ENCODE measurements at regions not wholly inside any gene's neighbourhood (a gene's known extent, or its start where the extent isn't known, plus 50 kb on each side); places are given as distances from the start of the nearest gene placed in this dataset.

- Histone ChIP-seq H2BK5ac (ENCODE audit: low read depth, low read length, poor library complexity) (no peak overlapping the region), H3K27ac (ENCODE audit: low read depth, low read length) (no peak overlapping the region), H3K9ac (ENCODE audit: low read length) (no peak overlapping the region), H2AK5ac (ENCODE audit: low read length) (no peak overlapping the region), H3K9me3 (ENCODE audit: insufficient read depth, low read depth, low read length) (no peaks in the 10 kb centered on the region), H3K79me2 (ENCODE audit: control insufficient read depth, insufficient read depth, low read length, poor library complexity) (no peaks in the 10 kb centered on the region), H3K4me1 (ENCODE audit: control insufficient read depth in 1 of 2, insufficient read depth in 2 of 2, low read length in 2 of 2) (no peaks in the 10 kb centered on the region), H3K36me3 (ENCODE audit: control insufficient read depth in 1 of 2, insufficient read depth in 2 of 2, low read length in 2 of 2) (no peaks in the 10 kb centered on the region), H2AFZ (ENCODE audit: insufficient read depth, low read length, poor library complexity) (no peak overlapping the region), H3K4me2 (ENCODE audit: low read length) (no peak overlapping the region), H4K8ac (ENCODE audit: low read depth, low read length) (no peak overlapping the region), H3K14ac (ENCODE audit: low read length) (no peak overlapping the region), H3K23ac (ENCODE audit: low read length) (no peak overlapping the region), H3K27me3 (ENCODE audit: insufficient read depth, low read length) (no peaks in the 10 kb centered on the region), H4K12ac (ENCODE audit: low read depth, low read length) (no peak overlapping the region), H2BK12ac (ENCODE audit: low read length) (no peak overlapping the region), H3K18ac (ENCODE audit: low read length) (no peak overlapping the region), H3K4me3 (ENCODE audit: low read depth, low read length) (no peak overlapping the region), H3K79me1 (ENCODE audit: low read length) (no peaks in the 10 kb centered on the region), H3K4ac (ENCODE audit: low read depth, low read length) (no peak overlapping the region), H2BK120ac (ENCODE audit: insufficient read depth, low read length, poor library complexity) (no peak overlapping the region), H4K91ac (ENCODE audit: low read depth, low read length) (no peak overlapping the region)
- DNase-seq: no peak
- no CpG with 5 or more reads among the region's 7 CpGs for WGBS (ENCODE audit: extremely low coverage, insufficient coverage, insufficient read length)
These were observed 91.9 kb upstream of the ALKAL2 start for GRCh38 chr2:379778-380177.

- H3K18ac ChIP-seq (ENCODE audit: low read length): no peak overlapping the region
- no peaks in the 10 kb centered on the region for H3K9me3 ChIP-seq (ENCODE audit: insufficient read depth, low read depth, low read length)
- no peak overlapping the region for H2AFZ ChIP-seq (ENCODE audit: insufficient read depth, low read length, poor library complexity)
- H3K4ac ChIP-seq (ENCODE audit: low read depth, low read length): no peak overlapping the region
- H2BK120ac ChIP-seq (ENCODE audit: insufficient read depth, low read length, poor library complexity): no peak overlapping the region
- H3K79me1 ChIP-seq (ENCODE audit: low read length): no peaks in the 10 kb centered on the region
- H4K12ac ChIP-seq (ENCODE audit: low read depth, low read length): no peak overlapping the region
- no peak overlapping the region for H3K4me3 ChIP-seq (ENCODE audit: low read depth, low read length)
- H2AK5ac ChIP-seq (ENCODE audit: low read length): no peak overlapping the region
- no peak overlapping the region for H2BK12ac ChIP-seq (ENCODE audit: low read length)
- no peak overlapping the region for H3K27ac ChIP-seq (ENCODE audit: low read depth, low read length)
- no peaks in the 10 kb centered on the region for H3K36me3 ChIP-seq (ENCODE audit: control insufficient read depth in 1 of 2, insufficient read depth in 2 of 2, low read length in 2 of 2)
- H3K27me3 ChIP-seq (ENCODE audit: insufficient read depth, low read length): no peaks in the 10 kb centered on the region
- H2BK5ac ChIP-seq (ENCODE audit: low read depth, low read length, poor library complexity): no peak overlapping the region
- no peak for DNase-seq
- H3K9ac ChIP-seq (ENCODE audit: low read length): no peak overlapping the region
- no peak overlapping the region for H3K23ac ChIP-seq (ENCODE audit: low read length)
- H3K4me1 ChIP-seq (ENCODE audit: control insufficient read depth in 1 of 2, insufficient read depth in 2 of 2, low read length in 2 of 2): no peaks in the 10 kb centered on the region
- H4K91ac ChIP-seq (ENCODE audit: low read depth, low read length): no peak overlapping the region
- no peaks in the 10 kb centered on the region for H3K79me2 ChIP-seq (ENCODE audit: control insufficient read depth, insufficient read depth, low read length, poor library complexity)
- no peak overlapping the region for H3K4me2 ChIP-seq (ENCODE audit: low read length)
- no peak overlapping the region for H3K14ac ChIP-seq (ENCODE audit: low read length)
- no peak overlapping the region for H4K8ac ChIP-seq (ENCODE audit: low read depth, low read length)
These were observed 90.5 kb upstream of the ALKAL2 start for GRCh38 chr2:378364-378763.

- Histone ChIP-seq H3K36me3 (ENCODE audit: control insufficient read depth in 1 of 2, insufficient read depth in 2 of 2, low read length in 2 of 2) (no peaks in the 10 kb centered on the region), H2AFZ (ENCODE audit: insufficient read depth, low read length, poor library complexity) (no peak overlapping the region), H3K79me1 (ENCODE audit: low read length) (no peaks in the 10 kb centered on the region), H3K4ac (ENCODE audit: low read depth, low read length) (no peak overlapping the region), H3K9me3 (ENCODE audit: insufficient read depth, low read depth, low read length) (no peaks in the 10 kb centered on the region), H3K27me3 (ENCODE audit: insufficient read depth, low read length) (no peaks in the 10 kb centered on the region), H4K12ac (ENCODE audit: low read depth, low read length) (no peak overlapping the region), H2BK120ac (ENCODE audit: insufficient read depth, low read length, poor library complexity) (no peak overlapping the region), H3K18ac (ENCODE audit: low read length) (no peak overlapping the region), H3K9ac (ENCODE audit: low read length) (no peak overlapping the region), H4K91ac (ENCODE audit: low read depth, low read length) (no peak overlapping the region), H2BK12ac (ENCODE audit: low read length) (no peak overlapping the region), H2AK5ac (ENCODE audit: low read length) (no peak overlapping the region), H3K27ac (ENCODE audit: low read depth, low read length) (no peak overlapping the region), H3K4me2 (ENCODE audit: low read length) (no peak overlapping the region), H3K4me1 (ENCODE audit: control insufficient read depth in 1 of 2, insufficient read depth in 2 of 2, low read length in 2 of 2) (no peaks in the 10 kb centered on the region), H2BK5ac (ENCODE audit: low read depth, low read length, poor library complexity) (no peak overlapping the region), H3K23ac (ENCODE audit: low read length) (no peak overlapping the region), H3K4me3 (ENCODE audit: low read depth, low read length) (no peak overlapping the region), H3K14ac (ENCODE audit: low read length) (no peak overlapping the region), H3K79me2 (ENCODE audit: control insufficient read depth, insufficient read depth, low read length, poor library complexity) (no peaks in the 10 kb centered on the region), H4K8ac (ENCODE audit: low read depth, low read length) (no peak overlapping the region)
- no peak for DNase-seq
- WGBS (ENCODE audit: extremely low coverage, insufficient coverage, insufficient read length): no CpG with 5 or more reads among the region's 2 CpGs
These were observed 89.5 kb upstream of the ALKAL2 start for GRCh38 chr2:377414-377813.

- Histone ChIP-seq H3K4me1 (ENCODE audit: control insufficient read depth in 1 of 2, insufficient read depth in 2 of 2, low read length in 2 of 2) (no peaks in the 10 kb centered on the region), H2BK120ac (ENCODE audit: insufficient read depth, low read length, poor library complexity) (no peak overlapping the region), H3K18ac (ENCODE audit: low read length) (no peak overlapping the region), H4K91ac (ENCODE audit: low read depth, low read length) (no peak overlapping the region), H3K4ac (ENCODE audit: low read depth, low read length) (no peak overlapping the region), H3K4me2 (ENCODE audit: low read length) (no peak overlapping the region), H2AFZ (ENCODE audit: insufficient read depth, low read length, poor library complexity) (no peak overlapping the region), H2BK12ac (ENCODE audit: low read length) (no peak overlapping the region), H3K27me3 (ENCODE audit: insufficient read depth, low read length) (no peaks in the 10 kb centered on the region), H2AK5ac (ENCODE audit: low read length) (no peak overlapping the region), H4K8ac (ENCODE audit: low read depth, low read length) (no peak overlapping the region), H3K9ac (ENCODE audit: low read length) (no peak overlapping the region), H2BK5ac (ENCODE audit: low read depth, low read length, poor library complexity) (no peak overlapping the region), H3K79me2 (ENCODE audit: control insufficient read depth, insufficient read depth, low read length, poor library complexity) (no peaks in the 10 kb centered on the region), H3K9me3 (ENCODE audit: insufficient read depth, low read depth, low read length) (no peaks in the 10 kb centered on the region), H3K79me1 (ENCODE audit: low read length) (no peaks in the 10 kb centered on the region), H3K14ac (ENCODE audit: low read length) (no peak overlapping the region), H3K36me3 (ENCODE audit: control insufficient read depth in 1 of 2, insufficient read depth in 2 of 2, low read length in 2 of 2) (no peaks in the 10 kb centered on the region), H3K23ac (ENCODE audit: low read length) (no peak overlapping the region), H4K12ac (ENCODE audit: low read depth, low read length) (no peak overlapping the region), H3K4me3 (ENCODE audit: low read depth, low read length) (no peak overlapping the region), H3K27ac (ENCODE audit: low read depth, low read length) (no peak overlapping the region)
- no CpG with 5 or more reads among the region's 3 CpGs for WGBS (ENCODE audit: extremely low coverage, insufficient coverage, insufficient read length)
- DNase-seq: no peak
These were observed 88.0 kb upstream of the ALKAL2 start for GRCh38 chr2:375956-376307.
